GM18951 (cell line): ENCODE measurements at regions not wholly inside any gene's neighbourhood (a gene's known extent, or its start where the extent isn't known, plus 50 kb on each side); places are given as distances from the start of the nearest gene placed in this dataset.

Experiments used
- POLR2A ChIP-seq: IDR thresholded peaks from 4 replicates; pipeline ENCODE4 v1.6.1; 2011; ENCODE audit warnings: mild to moderate bottlenecking; ENCODE audit not compliant: insufficient read length, insufficient read depth; ENCODE audit errors: extremely low read depth
- in situ Hi-C: fragments of 300-500 bp; cut with MboI; formaldehyde crosslinking; loops from one replicate; pipeline ENCODE4 v1.12.0; 2022; ENCODE audit warnings: low sequenced_read_pairs, mixed read lengths, inconsistent platforms; ENCODE audit not compliant: unreplicated experiment

- in situ Hi-C loops: loop anchor here (25.0 kb wide), 1 partner anchor 583 kb away; the partner anchor contains the start of gene CDH2
- no peak for TF ChIP-seq POLR2A
Measured at GRCh38 chr18:27604583-27604982, 419.5 kb upstream of the CHST9 start.

GRCh38 chr18:27602092-27602491 is 417.0 kb upstream of the CHST9 start:
- in situ Hi-C loops: loop anchor here (25.0 kb wide), 1 partner anchor 585 kb away; the partner anchor contains the start of gene CDH2
- TF ChIP-seq POLR2A: no peak

- TF ChIP-seq POLR2A: no peak
- in situ Hi-C loops: loop anchor here (25.0 kb wide), 1 partner anchor 587 kb away; the partner anchor contains the start of gene CDH2
Measured at GRCh38 chr18:27600245-27600644, 415.1 kb upstream of the CHST9 start.

GRCh38 chr18:27599202-27599829 is 414.2 kb upstream of the CHST9 start:
- in situ Hi-C loops: no loop called here
- no peak for TF ChIP-seq POLR2A

- in situ Hi-C loops: no loop called here
- no peak for TF ChIP-seq POLR2A
Measured at GRCh38 chr18:27595113-27595838, 410.2 kb upstream of the CHST9 start.

- in situ Hi-C loops: no loop called here
- no peak for TF ChIP-seq POLR2A
Measured at GRCh38 chr18:27585602-27586173, 400.6 kb upstream of the CHST9 start.

- TF ChIP-seq POLR2A: no peak
- in situ Hi-C loops: no loop called here
Measured at GRCh38 chr18:27583466-27583865, 398.4 kb upstream of the CHST9 start.

GRCh38 chr18:27582760-27583412 is 397.8 kb upstream of the CHST9 start:
- TF ChIP-seq POLR2A: no peak
- in situ Hi-C loops: no loop called here

- in situ Hi-C loops: no loop called here
- no peak for TF ChIP-seq POLR2A
Measured at GRCh38 chr18:27581296-27581904, 396.3 kb upstream of the CHST9 start.

GRCh38 chr18:27579364-27579763 is 394.3 kb upstream of the CHST9 start:
- in situ Hi-C loops: no loop called here
- TF ChIP-seq POLR2A: no peak

- in situ Hi-C loops: no loop called here
Measured at GRCh38 chr18:27577752-27578151, 392.6 kb upstream of the CHST9 start.

GRCh38 chr18:27577265-27577664 is 392.2 kb upstream of the CHST9 start:
- no peak for TF ChIP-seq POLR2A
- in situ Hi-C loops: no loop called here

More at GRCh38 chr18:27577752-27578151, 392.6 kb upstream of the CHST9 start:
- no peak for TF ChIP-seq POLR2A

- TF ChIP-seq POLR2A: no peak
- in situ Hi-C loops: no loop called here
Measured at GRCh38 chr18:27567434-27567833, 382.3 kb upstream of the CHST9 start.

GRCh38 chr18:27564066-27564465 is 379.0 kb upstream of the CHST9 start:
- in situ Hi-C loops: no loop called here
- no peak for TF ChIP-seq POLR2A
